ENCODE measurements at regions not wholly inside any gene's neighbourhood (a gene's known extent, or its start where the extent isn't known, plus 50 kb on each side); places are given as distances from the start of the nearest gene placed in this dataset.
"Not testable (repeated sequence)": the region's sequence is repeated elsewhere in the genome, so short reads cannot be mapped to it uniquely, and the experiment has no call there.

DNA sequence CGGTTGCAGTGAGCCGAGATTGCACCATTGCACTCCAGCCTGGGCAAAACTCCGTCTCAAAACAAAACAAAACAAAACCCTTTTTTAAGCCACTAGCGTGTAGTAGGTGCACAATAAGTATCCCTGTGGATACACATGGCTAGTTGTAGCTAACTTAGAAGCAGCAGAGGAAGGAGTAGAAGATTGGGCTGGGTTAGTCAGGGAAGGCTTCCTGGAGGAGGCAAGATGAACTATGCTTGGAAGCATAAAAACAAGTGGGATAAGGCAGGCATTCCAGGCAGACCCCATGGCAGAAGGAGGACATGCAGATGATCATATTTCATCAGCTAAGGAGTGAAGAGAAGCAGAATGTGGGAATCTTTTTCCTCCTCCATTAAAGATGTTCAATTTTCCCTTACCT lies 83.4 kb downstream of the IRX5 start:
- DNase-seq (ENCODE audit: extremely low spot score, insufficient read length, low read depth), result no peak
- no peak for FAIRE-seq

DNA sequence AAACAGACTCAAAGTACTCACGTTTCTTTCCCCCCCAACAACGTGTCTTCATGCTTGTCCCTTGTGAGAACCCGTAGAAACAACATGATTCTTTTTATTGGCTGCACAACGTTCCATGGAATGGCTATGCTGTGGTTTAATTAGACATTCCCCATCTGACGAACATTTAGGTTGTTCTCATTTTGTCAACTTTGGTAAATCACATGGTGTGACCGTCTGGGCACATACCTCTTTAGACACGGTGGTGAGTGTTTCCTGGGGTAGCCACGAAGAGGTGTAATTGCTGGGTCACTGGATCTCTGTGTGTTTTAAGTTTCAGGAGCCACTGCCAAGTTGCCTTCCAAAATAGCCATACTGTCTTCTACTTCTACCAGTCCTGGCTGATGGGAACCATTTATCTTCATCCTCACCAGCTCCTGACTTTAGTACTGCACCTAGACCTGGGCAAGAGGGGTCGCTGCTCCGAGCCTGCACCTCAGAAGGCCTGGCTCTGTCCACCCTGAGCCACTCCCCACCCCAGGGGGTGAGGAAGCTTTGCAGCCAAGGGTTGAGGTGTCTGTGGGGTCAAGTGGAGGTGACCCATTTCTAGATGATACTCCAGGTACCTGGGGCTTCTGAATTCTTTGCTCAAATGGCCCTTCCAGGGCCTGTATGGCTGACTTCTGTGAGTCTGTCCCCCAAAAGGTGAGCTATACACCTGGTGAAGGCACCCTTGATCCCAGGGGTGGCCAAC lies 84.7 kb downstream of the IRX5 start:
- DNase-seq (ENCODE audit: extremely low spot score, insufficient read length, low read depth) (no peak), FAIRE-seq (no peak)

DNA sequence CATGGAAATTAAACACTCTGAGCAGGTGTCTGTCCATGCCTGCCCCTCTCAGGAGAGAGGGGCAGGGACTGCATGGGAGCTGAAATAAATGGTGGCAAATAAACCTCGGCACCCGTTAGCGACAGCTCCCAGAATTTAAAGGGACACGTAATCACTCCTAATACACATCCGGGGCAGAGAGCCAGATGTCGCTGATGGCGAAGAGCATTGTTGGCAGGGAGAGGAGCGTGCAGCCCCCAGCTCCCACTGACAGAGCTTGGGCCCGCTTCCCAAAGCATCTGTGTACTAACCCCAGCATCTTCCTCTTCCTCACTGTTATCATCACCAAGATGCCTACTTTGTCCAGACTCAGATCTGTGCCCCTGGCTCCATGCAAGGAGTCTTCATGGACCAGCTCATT lies 85.8 kb downstream of the IRX5 start:
- DNase-seq (ENCODE audit: extremely low spot score, insufficient read length, low read depth) (no peak), FAIRE-seq (no peak)

DNA sequence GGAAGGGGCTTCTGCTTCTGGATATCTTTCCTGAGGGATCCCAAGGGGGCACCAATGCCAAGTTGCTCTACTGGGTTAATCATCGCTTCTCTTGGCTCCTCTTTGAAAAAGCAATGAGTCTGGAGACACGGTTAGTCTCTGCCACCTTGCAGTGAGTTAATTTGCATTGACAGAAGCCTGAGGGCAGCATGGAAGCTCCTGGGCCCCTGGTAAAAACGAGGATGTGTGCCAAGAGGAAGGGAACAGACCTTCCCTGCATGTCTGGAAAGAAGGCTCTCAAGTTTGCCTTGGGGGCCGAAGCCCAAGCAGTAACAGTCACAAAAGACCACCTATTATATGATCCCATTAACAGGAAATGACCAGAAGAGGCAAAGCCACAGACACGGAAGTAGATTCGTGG lies 86.7 kb downstream of the IRX5 start:
- FAIRE-seq (no peak), DNase-seq (ENCODE audit: extremely low spot score, insufficient read length, low read depth) (no peak)

DNA sequence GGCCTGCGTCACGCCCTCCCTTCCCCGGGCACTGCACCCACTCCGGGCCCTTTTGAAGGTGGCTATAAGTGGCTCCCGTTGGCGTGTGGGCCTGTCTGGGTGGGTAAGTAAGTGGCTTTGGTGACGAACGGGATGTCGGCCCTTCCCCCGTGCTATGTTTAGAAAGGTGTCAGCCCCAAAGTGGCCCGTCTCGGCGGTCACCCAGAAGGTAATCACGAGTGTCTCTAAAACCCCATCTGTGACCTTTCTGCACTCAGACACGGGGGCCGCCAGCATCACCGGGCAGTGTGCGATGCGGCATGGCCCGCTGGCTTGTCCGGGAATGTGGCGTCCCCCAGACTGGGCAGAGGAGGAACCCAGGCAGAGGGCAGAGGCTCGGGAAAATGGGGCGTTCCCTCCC lies 88.2 kb downstream of the IRX5 start:
- FAIRE-seq (no peak), DNase-seq (ENCODE audit: extremely low spot score, insufficient read length, low read depth) (no peak)

DNA sequence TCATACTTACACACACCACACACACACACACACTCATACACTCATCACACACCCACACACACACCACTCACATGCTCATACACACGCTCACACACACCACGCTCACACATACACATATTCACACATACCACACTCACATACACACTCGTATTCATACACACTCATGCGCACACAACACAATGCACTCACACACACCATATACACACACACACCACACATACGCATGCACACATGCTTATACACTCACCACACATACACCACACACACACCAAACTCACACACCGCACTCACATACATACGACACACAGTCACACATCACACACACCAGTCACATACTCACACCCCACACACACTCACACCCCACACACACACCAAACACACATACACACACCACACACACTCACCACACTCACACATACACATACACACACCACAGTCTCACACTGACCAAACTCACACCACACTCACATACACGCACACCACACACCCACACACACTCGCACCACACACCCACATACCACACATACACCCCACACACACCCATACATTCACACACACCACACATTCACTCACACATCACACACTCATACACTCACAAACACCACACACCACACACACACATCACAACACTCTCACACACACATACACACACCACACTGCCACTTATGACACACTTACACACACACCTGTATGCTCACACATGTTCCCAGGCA lies 88.9 kb downstream of the IRX5 start:
- FAIRE-seq, result no peak
- DNase-seq (ENCODE audit: extremely low spot score, insufficient read length, low read depth), result no peak

DNA sequence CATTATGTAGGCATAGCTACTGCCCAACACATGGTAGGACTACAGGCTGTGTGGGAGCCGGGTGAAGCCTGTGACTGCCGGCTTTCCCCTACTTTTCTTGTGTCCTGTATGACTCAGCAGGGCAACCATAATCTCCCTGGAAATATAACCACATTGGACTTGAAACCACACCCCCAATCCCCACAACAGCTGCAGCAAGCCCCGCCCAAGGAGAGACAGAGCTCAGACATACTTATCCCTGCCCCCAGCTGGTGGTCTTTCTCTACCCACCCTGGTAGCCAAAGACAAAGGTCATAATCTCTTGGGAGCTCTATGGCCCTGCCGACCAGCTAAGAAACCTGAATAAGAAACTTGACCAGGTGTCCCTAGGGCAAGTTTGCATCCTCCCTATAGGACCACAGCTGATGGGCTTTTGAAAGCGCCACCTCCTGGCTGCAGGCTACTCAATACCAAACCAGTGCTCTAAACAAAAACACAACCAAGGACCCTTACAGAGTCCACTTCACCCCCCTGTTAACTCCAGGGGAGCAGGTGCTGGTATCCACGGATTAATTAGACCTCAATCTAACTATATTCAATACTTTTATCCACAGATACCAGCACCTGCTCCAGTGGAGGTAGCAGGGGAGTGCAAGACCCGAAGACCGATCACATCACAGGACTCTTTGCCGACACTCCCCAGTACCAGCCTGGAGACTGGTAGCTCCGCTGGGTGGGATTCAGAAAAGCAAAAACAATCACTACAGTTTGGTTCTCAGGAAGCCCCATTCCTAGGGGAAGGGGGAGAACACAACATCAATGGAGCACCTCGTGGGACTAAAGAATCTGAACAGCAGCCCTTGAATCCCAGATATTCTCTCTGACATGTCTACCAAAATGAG lies 91.2 kb downstream of the IRX5 start:
- no peak for FAIRE-seq

DNA sequence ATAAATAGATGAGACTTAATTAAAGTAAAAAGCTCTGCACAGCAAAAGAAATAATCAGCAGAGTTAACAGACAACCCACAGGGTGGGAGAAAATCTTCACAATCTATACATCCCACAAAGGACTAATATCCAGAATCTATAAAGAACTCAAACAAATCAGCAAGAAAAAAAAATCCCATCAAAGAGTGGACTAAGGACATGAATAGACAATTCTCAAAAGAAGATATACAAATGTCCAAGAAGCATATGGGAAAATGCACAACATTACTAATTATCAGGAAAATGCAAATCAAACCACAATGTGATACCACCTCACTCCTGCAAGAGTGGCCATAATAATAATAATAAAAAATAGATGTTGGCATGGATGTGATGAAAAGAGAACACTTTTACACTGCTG lies 96.6 kb downstream of the IRX5 start:
- DNase-seq (ENCODE audit: extremely low spot score, insufficient read length, low read depth); FAIRE-seq: not testable (repeated sequence)

More for the DNA sequence above, 91.2 kb downstream of the IRX5 start:
- no peak for DNase-seq (ENCODE audit: extremely low spot score, insufficient read length, low read depth)

DNA sequence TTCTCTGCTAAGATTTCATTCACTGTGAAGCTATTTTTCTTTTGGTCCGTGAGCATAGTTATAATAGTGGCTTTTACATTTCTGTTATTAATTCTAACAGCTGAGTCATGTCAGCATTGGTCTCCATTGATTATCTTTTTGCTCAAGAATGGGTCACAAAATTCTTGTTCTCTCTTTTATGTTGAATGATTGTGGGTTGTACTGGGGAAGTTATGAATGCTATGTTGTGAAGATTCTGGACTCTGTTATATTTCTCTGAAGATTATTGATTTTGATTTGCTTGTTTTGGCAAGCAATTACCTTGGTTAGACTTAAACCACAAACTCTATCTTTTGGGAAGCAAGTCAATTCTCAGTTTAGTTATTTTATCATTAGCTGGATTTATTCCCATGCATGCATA lies 98.8 kb downstream of the IRX5 start:
- DNase-seq (ENCODE audit: extremely low spot score, insufficient read length, low read depth) (no peak), FAIRE-seq (no peak)

DNA sequence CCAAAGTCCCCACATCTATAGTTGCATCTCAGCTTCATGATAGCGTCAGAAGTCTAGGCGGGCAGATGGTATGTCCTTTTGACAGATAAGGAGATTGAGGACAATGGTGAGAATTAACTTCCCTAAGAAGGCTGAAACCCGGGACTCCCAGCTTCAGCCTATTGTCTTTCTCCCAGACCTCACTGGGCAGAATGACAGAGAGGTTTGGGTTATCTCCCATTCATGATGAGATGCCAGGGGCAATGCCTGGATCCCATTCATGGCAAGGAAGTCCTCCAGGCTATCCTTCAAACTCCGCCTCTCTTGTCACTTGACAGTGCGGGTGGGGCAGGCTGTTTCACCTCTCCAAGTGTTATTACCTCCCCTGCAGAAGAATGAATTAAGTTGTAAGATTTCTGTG lies 100.3 kb downstream of the IRX5 start:
- no peak for DNase-seq (ENCODE audit: extremely low spot score, insufficient read length, low read depth)
- no peak for FAIRE-seq

DNA sequence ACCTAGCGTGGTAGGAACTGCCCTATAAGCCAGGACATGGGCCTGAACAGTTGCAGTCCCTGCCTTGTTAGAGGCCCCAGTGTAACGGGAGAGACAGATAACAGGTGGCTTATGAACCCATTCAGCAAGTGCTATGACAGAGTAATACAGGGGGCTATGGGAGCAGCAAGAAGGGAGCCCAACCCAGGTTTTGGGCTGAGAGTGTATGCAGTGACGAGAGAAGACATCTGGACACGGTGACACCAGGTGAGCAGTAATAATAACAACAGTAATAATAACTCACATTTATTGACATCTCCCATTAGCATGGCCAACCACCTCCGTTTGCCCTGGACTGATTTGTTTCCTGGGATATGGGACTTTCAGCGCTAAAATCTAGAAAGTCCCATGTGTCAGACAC lies 100.8 kb downstream of the IRX5 start:
- FAIRE-seq (no peak), DNase-seq (ENCODE audit: extremely low spot score, insufficient read length, low read depth) (no peak)

DNA sequence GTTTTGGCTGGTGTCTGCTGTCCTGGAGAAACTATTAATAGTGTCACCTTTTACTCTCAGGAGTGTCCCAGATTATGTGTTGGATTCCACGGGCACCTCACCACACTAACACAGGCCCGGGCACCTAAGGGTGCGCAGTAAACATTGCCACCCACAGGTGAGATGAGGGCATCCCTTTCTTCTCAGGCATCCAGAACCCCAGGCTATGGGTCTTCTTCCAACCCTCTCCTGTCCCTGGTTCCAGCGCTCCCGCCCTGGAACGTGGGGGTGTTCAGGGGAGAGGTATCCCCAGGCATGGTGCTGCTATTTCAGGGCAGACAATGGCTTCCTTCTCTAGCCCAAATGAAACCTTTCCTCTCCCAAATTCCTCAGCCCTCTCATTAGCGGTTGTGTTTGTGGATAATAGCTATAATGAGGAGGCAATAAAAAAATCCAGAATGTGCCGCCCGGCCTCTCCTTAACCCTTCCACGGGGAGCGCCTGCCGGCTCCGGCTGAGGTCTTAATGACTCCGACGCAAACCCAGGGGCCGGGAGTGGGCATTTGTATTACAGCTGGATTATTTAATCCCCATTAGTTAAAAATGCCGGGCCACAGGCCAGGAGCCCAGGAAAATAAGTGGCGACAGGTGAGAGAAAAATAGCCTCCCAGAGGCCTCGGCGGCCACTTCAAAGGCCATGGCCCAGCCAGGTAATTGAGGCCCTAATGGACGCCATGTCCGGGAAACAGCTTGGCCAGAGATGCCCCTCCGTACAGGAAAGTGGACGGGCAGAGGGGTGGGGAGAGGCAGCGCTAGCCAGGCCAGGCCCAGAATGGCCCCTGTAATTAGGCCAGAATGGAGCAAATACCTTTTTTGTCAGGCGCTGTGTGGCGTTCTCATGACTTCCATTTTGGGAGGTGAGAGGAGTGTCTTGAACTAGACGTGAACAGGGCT lies 102.8 kb downstream of the IRX5 start:
- DNase-seq (ENCODE audit: extremely low spot score, insufficient read length, low read depth) (no peak), FAIRE-seq (no peak)

DNA sequence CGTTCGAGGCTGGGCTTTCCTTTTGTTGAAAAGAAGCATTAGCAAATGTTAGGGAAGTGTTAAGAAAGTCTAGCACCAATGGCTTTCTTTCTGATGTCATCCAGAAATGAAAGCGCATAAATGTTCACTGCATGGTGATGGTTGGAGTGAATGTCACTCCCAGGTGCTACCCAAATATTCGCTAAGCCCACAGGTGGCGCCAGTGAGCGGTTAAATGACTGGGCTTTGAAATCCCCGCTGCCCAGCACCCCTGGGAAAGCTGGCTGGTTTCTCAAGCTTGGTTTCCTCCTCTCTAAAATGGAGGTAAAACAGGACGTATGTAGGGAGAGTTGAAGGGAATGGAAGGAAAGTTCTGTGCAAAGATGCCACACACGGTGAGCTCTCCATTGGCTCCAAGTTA lies 104.4 kb downstream of the IRX5 start:
- DNase-seq (ENCODE audit: extremely low spot score, insufficient read length, low read depth), result no peak
- peak; percentile 78 for FAIRE-seq

DNA sequence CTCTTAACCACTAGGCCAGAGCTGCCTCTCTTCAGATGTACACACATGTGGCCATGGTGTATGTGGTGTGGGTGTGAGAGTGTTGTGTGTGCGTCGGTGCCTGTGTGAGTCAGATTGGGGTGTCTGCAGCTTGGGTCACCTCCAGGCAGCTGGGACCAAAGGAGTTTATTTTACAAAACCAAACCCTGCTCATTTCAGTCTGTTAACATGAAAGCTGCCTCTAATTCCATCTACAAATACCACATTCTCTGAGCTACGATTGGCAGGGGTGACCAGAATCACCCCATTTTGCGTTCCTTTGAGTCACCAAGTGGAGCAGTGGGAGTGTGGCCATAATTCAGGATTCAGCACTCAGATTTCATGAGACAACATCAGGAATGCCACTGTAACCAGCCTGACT lies 105.3 kb downstream of the IRX5 start:
- DNase-seq (ENCODE audit: extremely low spot score, insufficient read length, low read depth), result no peak
- no peak for FAIRE-seq

DNA sequence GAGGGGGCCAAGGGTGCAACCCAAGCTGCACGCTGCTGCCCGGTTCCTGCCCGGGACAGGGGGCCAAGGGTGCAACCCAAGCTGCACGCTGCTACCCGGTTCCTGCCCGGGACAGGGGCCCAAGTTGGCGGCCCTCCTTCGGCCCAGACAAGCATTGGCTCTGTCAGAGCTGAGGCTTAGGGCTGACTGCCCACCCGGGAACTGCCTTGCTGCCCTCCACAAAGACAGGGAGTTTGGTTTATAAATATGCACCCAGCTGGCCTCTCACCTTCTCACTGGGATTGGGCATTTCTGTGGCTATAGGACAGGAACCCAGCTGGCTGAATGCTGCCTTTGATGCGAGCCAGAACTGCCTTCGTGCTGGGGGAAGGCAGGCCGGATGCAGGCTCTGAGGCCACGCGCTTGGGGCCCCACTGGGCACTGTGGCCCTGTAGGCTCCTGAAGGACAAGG lies 105.7 kb downstream of the IRX5 start:
- DNase-seq (ENCODE audit: extremely low spot score, insufficient read length, low read depth) (no peak), FAIRE-seq (no peak)

DNA sequence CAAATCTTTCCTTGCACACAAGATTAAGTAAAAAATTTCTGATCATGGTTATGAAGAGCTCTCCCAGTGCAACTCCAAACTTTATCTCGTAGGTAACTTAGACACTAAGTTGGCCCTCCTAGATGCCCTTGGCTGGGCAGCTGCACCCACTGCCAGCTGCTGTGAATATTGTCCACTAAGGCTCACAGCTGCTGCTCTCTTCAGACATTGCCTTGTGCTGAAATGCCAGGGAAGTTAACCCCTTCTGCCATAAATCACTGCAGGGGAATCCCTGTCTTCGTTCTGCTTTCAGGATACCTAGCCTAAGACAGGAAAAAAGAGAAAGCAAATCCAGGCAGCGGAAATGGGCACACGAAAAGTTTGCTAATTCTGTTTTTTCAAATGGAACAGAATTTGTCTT lies 106.4 kb downstream of the IRX5 start:
- FAIRE-seq, result no peak

DNA sequence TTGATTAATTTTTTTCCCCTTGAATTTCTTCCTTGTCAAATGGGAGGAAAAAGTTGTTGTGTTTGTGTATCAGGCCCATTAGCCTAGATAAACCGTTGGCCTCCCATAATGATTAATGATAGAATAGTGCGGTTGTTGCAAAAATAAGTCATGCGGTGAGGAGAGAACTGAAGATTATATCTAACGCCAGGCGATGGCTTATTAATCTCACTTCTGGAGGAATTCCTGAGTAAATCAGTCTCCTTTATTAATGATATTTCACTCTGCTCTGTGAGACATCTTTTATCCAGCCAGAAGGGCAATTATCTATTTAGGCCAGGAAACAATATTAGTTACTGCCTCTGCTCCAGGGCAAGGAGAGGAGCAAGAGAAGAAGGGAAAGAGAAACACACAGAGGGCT lies 107.3 kb downstream of the IRX5 start:
- DNase-seq (ENCODE audit: extremely low spot score, insufficient read length, low read depth), result no peak
- no peak for FAIRE-seq

More for the DNA sequence above, 106.4 kb downstream of the IRX5 start:
- DNase-seq (ENCODE audit: extremely low spot score, insufficient read length, low read depth), result no peak

DNA sequence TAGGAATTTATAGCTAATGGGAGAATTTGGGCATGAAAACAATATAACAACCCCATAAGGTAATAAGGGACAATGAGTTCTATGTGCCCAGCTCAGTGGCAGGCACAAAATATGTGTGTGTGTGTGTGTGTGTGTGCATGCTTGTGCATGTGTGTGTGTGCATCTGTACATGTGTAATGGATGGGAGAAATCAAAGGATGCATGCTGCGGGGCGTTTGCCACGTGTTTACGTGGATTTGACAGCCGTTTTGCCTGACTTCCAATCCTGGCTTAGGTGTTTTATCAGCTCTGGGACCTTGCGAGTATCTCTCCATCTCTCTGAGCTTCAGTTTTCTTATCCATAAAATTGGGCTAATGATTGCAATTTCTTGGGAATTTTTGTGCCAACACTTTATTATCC lies 108.4 kb downstream of the IRX5 start:
- no peak for FAIRE-seq
- no peak for DNase-seq (ENCODE audit: extremely low spot score, insufficient read length, low read depth)

DNA sequence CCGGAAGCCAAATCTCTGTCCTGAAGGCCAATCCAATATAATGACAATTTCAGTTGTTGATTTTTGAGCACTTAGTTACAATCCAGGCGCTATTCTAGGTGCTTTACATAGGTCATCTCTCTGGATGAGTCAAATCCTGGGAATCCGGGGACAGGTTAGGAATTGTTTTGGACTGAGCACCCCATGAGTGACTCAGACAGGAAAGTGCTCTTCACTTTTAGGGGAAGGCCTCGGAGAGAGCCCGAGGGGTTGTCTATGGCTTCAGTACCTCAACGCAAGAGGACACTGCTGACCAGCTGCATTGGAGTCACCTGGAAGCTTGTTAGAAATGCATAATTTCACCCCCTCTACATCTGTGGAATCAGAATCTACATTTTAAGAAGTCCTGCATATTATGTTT lies 108.8 kb downstream of the IRX5 start:
- DNase-seq (ENCODE audit: extremely low spot score, insufficient read length, low read depth) (no peak), FAIRE-seq (no peak)

DNA sequence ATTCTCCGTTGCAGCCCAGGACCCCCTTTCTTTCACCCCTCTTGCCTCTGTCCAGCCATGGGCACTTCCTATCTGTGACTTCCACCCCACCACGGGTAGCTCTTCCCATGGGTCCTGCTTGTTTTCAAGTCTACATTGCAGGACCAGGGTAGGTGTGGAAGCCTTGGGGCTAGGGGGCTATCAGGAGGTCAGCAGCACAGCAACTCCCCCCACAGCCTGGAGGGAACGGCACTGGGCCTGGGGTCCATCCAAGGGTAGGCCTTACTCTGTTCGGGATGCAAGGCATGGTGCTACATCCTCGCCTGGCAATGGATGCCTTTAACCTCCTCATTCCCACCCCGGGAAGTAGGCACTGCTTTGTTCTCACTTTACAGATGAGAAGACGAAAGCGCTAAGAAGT lies 109.3 kb downstream of the IRX5 start:
- FAIRE-seq, result no peak
- no peak for DNase-seq (ENCODE audit: extremely low spot score, insufficient read length, low read depth)
